ENCODE measurements at regions not wholly inside any gene's neighbourhood (a gene's known extent, or its start where the extent isn't known, plus 50 kb on each side); places are given as distances from the start of the nearest gene placed in this dataset.

DNA sequence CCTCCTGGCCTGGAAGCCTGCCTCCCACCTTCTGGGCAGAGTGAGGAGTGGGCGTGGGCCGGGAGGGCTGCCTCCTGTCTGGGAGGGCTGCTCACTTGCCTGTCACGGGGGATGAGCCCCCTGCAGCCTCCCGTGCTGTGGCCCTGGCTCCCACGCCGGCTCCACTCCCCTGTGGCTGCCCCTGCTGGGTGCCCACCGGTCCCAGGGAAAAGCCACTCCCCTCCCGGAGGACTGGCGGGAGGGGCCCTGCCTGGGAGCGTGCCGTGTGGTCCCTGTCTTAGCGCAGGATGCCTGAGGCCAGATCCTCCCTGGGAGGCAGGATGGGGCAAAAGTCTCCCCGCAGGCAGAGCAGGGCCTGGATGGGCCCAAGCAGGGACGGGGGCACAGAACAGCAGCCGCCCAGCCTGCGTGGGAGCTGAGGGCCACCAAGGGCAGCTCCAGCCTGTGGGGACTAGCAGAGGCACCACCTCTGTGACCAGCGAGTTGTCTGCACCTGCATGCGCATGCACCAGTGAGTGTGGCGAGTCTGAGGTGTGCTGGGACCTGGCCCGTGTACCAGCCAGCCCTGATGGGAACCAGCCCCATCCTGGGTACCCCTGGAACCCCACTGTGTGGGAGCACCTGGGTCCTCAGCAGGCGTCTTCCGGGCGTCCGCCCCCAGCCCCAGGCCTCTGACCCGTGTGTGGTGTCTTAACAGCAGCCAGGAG is 339.9 kb downstream of the SEC14L1 start:
- TF ChIP-seq, protein P1, sequence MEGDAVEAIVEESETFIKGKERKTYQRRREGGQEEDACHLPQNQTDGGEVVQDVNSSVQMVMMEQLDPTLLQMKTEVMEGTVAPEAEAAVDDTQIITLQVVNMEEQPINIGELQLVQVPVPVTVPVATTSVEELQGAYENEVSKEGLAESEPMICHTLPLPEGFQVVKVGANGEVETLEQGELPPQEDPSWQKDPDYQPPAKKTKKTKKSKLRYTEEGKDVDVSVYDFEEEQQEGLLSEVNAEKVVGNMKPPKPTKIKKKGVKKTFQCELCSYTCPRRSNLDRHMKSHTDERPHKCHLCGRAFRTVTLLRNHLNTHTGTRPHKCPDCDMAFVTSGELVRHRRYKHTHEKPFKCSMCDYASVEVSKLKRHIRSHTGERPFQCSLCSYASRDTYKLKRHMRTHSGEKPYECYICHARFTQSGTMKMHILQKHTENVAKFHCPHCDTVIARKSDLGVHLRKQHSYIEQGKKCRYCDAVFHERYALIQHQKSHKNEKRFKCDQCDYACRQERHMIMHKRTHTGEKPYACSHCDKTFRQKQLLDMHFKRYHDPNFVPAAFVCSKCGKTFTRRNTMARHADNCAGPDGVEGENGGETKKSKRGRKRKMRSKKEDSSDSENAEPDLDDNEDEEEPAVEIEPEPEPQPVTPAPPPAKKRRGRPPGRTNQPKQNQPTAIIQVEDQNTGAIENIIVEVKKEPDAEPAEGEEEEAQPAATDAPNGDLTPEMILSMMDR (conservative IDR thresholded peaks at IDR 0.05 in 1 of 2, IDR thresholded peaks at IDR 0.05 in 1 of 2; ENCODE audit: low read depth in 1 of 2, low read length in 2 of 2), result no peak
- TF ChIP-seq EZH2 (IDR thresholded peaks at IDR 0.05; ENCODE audit: low read length, missing control alignments), result no peak
